Left lung (tissue), 4 donors: ENCODE measurements at regions not wholly inside any gene's neighbourhood (a gene's known extent, or its start where the extent isn't known, plus 50 kb on each side); places are given as distances from the start of the nearest gene placed in this dataset.

Experiments
- ATAC-seq: fragments of 200-7000 bp; cut with Tn5 transposase; one replicate; pipeline ENCODE4 v1.9.1; 2020; ENCODE audit warnings: moderate library complexity
- DNase-seq, 4 donors: peaks; one replicate each; pipeline ENCODE4 v3.0.0-alpha.2; 2013 to 2020
- H3K27ac ChIP-seq, 2 donors: fragments of 200-600 bp; sonication (generic) in 1 of 2; one replicate each; pipeline versions ENCODE4 v1.5.0 to v1.8.0; 2020 to 2021
- H3K27me3 ChIP-seq, 2 donors: fragments of 200-600 bp; sonication (generic) in 1 of 2; one replicate each; pipeline versions ENCODE4 v1.5.0 to v1.8.0; 2020 to 2021
- H3K36me3 ChIP-seq, 2 donors: fragments of 200-600 bp; sonication (generic) in 1 of 2; one replicate each; pipeline versions ENCODE4 v1.5.0 to v1.8.0; 2020 to 2021
- H3K4me1 ChIP-seq, 2 donors: fragments of 200-600 bp; one replicate each; pipeline ENCODE4 v1.8.0; 2021
- H3K4me3 ChIP-seq, 2 donors: fragments of 200-600 bp; sonication (generic) in 1 of 2; one replicate each; pipeline versions ENCODE4 v1.5.0 to v1.8.0; 2020 to 2021; ENCODE audit warnings: mild to moderate bottlenecking in 1 of 2
- H3K9me3 ChIP-seq, 2 donors: fragments of 200-600 bp; sonication (generic) in 1 of 2; one replicate each; pipeline versions ENCODE4 v1.5.0 to v1.8.0; 2020 to 2021
- intact Hi-C, 2 donors: fragments of 100-400 bp; cut with DNase I; formaldehyde crosslinking; loops; one replicate each; pipeline versions ENCODE4 v1.11.2 to v1.14.2; 2022
- TF ChIP-seq, protein P1 (sequence below), 2 donors: fragments of 200-600 bp; sonication (generic) in 1 of 2; IDR thresholded peaks; one replicate each; pipeline versions ENCODE4 v1.5.0 to v1.8.0; 2021; ENCODE audit warnings: antibody characterized with exemption in 2 of 2
- donor health status: DM: no; HTN: yes; CAD: no.
- donor health status: DM: no; HTN: no; CAD: no.

DNA sequence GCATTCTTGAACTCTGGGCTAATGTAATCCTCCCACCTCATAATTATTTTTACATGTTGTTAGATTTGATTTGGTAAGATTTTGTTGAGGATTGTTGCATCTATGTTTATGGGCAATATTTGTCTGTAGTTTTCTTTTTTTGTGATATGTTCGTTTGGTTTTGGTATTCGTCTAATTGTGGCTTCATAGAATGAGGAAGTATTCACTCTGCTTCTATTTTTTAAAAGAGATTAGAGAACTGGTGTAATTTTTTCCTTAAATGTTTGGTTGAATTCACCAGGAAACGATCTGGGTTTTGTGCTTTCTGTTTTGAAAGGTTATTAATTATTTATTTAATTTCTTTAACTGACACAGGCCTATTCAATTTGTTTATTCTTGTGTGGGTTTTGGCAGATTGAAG lies 161.2 kb upstream of the NUDT6 start:
- intact Hi-C loops: no loop called here
- Histone ChIP-seq H3K27ac (no peak overlapping the region), H3K4me3 (no peak overlapping the region), H3K36me3 (no peaks in the 10 kb centered on the region), H3K9me3 (no peaks in the 10 kb centered on the region), H3K27me3 (no peaks in the 10 kb centered on the region), H3K4me1 (no peaks in the 10 kb centered on the region)
- no peak for DNase-seq
- TF ChIP-seq, protein P1, sequence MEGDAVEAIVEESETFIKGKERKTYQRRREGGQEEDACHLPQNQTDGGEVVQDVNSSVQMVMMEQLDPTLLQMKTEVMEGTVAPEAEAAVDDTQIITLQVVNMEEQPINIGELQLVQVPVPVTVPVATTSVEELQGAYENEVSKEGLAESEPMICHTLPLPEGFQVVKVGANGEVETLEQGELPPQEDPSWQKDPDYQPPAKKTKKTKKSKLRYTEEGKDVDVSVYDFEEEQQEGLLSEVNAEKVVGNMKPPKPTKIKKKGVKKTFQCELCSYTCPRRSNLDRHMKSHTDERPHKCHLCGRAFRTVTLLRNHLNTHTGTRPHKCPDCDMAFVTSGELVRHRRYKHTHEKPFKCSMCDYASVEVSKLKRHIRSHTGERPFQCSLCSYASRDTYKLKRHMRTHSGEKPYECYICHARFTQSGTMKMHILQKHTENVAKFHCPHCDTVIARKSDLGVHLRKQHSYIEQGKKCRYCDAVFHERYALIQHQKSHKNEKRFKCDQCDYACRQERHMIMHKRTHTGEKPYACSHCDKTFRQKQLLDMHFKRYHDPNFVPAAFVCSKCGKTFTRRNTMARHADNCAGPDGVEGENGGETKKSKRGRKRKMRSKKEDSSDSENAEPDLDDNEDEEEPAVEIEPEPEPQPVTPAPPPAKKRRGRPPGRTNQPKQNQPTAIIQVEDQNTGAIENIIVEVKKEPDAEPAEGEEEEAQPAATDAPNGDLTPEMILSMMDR (IDR thresholded peaks at IDR 0.05): no peak
- ATAC-seq: no peak

DNA sequence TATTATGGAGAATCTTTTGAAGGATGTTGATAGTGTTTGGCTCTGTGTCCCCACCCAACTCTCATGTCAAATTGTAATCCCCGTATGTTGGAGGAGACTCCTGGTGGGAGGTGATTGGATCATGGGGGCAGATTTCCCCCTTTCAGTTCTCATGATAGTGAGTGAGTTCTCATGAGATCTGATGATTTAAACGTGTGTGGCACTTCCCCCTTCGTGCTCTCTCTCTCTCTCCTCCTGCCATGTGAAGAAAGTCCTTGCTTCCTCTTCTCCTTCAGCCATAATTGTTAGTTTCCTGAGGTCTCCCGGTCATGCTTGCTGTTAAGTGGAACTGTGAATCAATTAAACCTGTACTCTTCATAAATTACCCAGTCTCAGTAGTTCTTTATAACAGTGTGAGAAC lies 166.1 kb upstream of the NUDT6 start:
- no peaks in the 10 kb centered on the region for H3K27me3 ChIP-seq
- TF ChIP-seq, protein P1 (IDR thresholded peaks at IDR 0.05): no peak
- no peak overlapping the region for H3K27ac ChIP-seq
- H3K4me1 ChIP-seq: no peaks in the 10 kb centered on the region
- H3K4me3 ChIP-seq: no peak overlapping the region
- H3K36me3 ChIP-seq: peaks cover 0 to 6% of the 10 kb centered on the region in 2 donors
- ATAC-seq (no peak), DNase-seq (no peak)
- intact Hi-C loops: no loop called here
- H3K9me3 ChIP-seq: no peaks in the 10 kb centered on the region

DNA sequence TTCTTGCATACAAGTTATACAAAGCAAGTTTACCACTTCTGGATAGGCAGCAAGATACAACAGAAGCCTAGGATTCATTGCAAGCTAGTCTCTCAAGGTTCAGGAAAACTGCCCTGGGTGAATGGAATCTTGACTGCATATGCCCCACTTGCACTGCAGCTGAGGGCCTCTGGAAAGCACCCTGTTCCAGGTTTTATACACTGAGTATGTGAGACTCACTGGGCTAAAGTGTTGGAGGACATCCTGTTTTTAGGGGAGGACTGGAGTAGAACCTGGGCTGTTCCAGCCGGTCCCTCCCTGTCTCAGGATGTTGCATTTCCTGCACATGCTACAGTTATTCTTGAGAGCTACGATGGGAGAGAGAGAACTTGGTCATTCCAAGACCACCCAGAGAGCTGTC lies 168.5 kb upstream of the NUDT6 start:
- no peak overlapping the region for H3K4me3 ChIP-seq
- H3K27me3 ChIP-seq: no peaks in the 10 kb centered on the region
- intact Hi-C loops: no loop called here
- TF ChIP-seq, protein P1 (IDR thresholded peaks at IDR 0.05): no peak
- H3K36me3 ChIP-seq: peaks cover 0 to 6% of the 10 kb centered on the region in 2 donors
- DNase-seq (no peak), ATAC-seq (no peak)
- no peak overlapping the region for H3K27ac ChIP-seq
- H3K4me1 ChIP-seq: no peaks in the 10 kb centered on the region
- H3K9me3 ChIP-seq: no peaks in the 10 kb centered on the region

DNA sequence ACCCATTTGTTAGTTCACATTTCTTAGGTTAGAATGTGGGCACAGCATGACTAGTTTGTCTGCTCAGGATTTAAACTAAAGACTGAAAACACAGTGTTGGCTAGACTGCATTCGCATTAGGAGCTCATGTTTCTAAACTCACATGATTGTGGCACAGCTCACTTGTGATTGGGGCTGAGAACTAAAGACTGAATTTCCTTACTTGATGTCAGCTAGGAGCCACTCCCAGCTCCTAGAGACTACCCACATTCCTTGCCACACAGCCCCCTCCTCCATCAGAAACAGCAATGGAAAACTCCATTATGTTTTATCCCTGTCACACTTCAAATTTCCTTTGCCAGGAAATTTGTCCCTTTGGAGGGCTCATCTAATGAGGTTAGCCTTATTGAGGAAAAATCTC lies 170.2 kb upstream of the NUDT6 start:
- Histone ChIP-seq H3K36me3 (peaks cover 0 to 6% of the 10 kb centered on the region in 2 donors), H3K4me1 (no peaks in the 10 kb centered on the region), H3K27ac (no peak overlapping the region), H3K27me3 (no peaks in the 10 kb centered on the region), H3K9me3 (no peaks in the 10 kb centered on the region), H3K4me3 (no peak overlapping the region)
- ATAC-seq (no peak), DNase-seq (no peak)
- TF ChIP-seq, protein P1 (IDR thresholded peaks at IDR 0.05): no peak
- intact Hi-C loops: no loop called here

DNA sequence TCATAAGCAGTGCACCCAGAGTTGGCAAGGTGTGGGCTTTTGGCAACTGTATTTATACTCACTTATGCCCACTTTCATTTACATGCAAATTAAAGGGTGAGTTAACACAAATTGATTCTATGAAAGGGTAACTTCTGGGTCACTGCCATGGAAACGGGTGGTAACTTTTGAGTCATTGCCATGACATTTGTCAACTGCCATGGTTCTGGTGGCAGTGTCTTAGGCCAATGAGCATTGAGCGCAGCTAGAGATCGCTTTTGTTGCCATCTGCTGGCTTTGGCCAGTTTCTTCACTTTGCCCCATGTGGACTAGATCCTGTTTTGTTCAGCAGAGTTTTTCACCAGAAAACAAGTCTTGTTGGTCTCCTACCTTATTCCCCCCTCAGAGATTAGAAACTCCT lies 170.8 kb upstream of the NUDT6 start:
- H3K27ac ChIP-seq: no peak overlapping the region
- DNase-seq (no peak), ATAC-seq (no peak)
- TF ChIP-seq, protein P1 (IDR thresholded peaks at IDR 0.05): no peak
- H3K4me3 ChIP-seq: no peak overlapping the region
- intact Hi-C loops: no loop called here
- H3K27me3 ChIP-seq: no peaks in the 10 kb centered on the region
- H3K36me3 ChIP-seq: peaks cover 0 to 6% of the 10 kb centered on the region in 2 donors
- no peaks in the 10 kb centered on the region for H3K9me3 ChIP-seq
- H3K4me1 ChIP-seq: no peaks in the 10 kb centered on the region
